Upper lobe of right lung (tissue), 1 donor: ENCODE measurements at regions not wholly inside any gene's neighbourhood (a gene's known extent, or its start where the extent isn't known, plus 50 kb on each side); places are given as distances from the start of the nearest gene placed in this dataset.
A peak's percentile ranks its signal among the peaks of the same experiment; 100 is the strongest.

Source experiments
- ATAC-seq: fragments of 200-7000 bp; cut with Tn5 transposase; one replicate; pipeline ENCODE4 v1.9.1; 2020; ENCODE audit warnings: mild to moderate bottlenecking, moderate library complexity
- DNase-seq: peaks from one replicate; pipeline ENCODE4 v3.0.0-alpha.2; 2020
- H3K27ac ChIP-seq: fragments of 200-600 bp; one replicate; pipeline ENCODE4 v1.8.0; 2022
- H3K27me3 ChIP-seq: fragments of 200-600 bp; one replicate; pipeline ENCODE4 v1.8.0; 2022; ENCODE audit warnings: mild to moderate bottlenecking
- H3K36me3 ChIP-seq: fragments of 200-600 bp; one replicate; pipeline ENCODE4 v1.8.0; 2022
- H3K4me1 ChIP-seq: fragments of 200-600 bp; one replicate; pipeline ENCODE4 v1.8.0; 2022
- H3K4me3 ChIP-seq: fragments of 200-600 bp; one replicate; pipeline ENCODE4 v1.8.0; 2022; ENCODE audit warnings: mild to moderate bottlenecking
- H3K9me3 ChIP-seq: fragments of 200-600 bp; one replicate; pipeline ENCODE4 v1.8.0; 2022
- CTCF ChIP-seq: fragments of 200-600 bp; IDR thresholded peaks from one replicate; pipeline ENCODE4 v1.8.0; 2022; ENCODE audit warnings: antibody characterized with exemption
- intact Hi-C: fragments of 100-400 bp; cut with DNase I; formaldehyde crosslinking; loops from one replicate; pipeline ENCODE4 v1.11.0; 2022
- donor health status: DM: no; HTN: yes; CAD: no; lungs with severe emphysema.

- DNase-seq = no peak
- no peak overlapping the region for H3K4me3 ChIP-seq
- TF ChIP-seq CTCF = no peak
- no peaks in the 10 kb centered on the region for H3K4me1 ChIP-seq
- no peak overlapping the region for H3K27ac ChIP-seq
- H3K9me3 ChIP-seq = no peaks in the 10 kb centered on the region
- H3K36me3 ChIP-seq = no peaks in the 10 kb centered on the region
- no peak for ATAC-seq
- H3K27me3 ChIP-seq = no peaks in the 10 kb centered on the region
- intact Hi-C loops = no loop called here
These were observed 196.3 kb upstream of the ARHGAP20 start for GRCh38 chr11:110908401-110909105.

GRCh38 chr11:110907629-110908028 lies 195.4 kb upstream of the ARHGAP20 start:
- DNase-seq = no peak

DNA sequence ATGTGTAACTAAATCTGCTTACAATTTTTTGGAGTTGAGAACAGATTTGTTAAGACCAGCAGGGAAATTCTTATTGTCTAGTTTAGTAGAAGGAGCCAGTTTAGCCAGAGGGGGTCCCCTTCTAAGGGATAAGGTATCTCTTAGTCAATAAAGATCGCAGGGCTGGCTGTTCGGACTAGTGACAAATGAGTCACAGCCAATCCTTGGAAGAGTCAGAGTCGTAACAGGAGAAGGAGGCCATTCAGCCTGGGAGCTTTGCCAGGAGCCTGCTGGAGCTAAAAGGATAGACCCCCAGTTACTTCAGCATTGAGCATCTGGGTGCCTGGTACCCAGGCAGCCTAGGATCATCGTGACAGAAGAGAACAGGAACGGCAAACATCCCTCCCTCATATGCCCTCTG lies 191.6 kb upstream of the ARHGAP20 start:
- Histone ChIP-seq H3K27me3 (no peaks in the 10 kb centered on the region), H3K27ac (no peak overlapping the region), H3K36me3 (no peaks in the 10 kb centered on the region), H3K9me3 (no peaks in the 10 kb centered on the region), H3K4me1 (no peaks in the 10 kb centered on the region), H3K4me3 (no peak overlapping the region)
- no peak for TF ChIP-seq CTCF
- ATAC-seq = no peak
- DNase-seq = no peak
- intact Hi-C loops = no loop called here

More at GRCh38 chr11:110907629-110908028, 195.4 kb upstream of the ARHGAP20 start:
- TF ChIP-seq CTCF = no peak
- Histone ChIP-seq H3K4me1 (no peaks in the 10 kb centered on the region), H3K36me3 (no peaks in the 10 kb centered on the region), H3K27ac (no peak overlapping the region), H3K9me3 (no peaks in the 10 kb centered on the region), H3K27me3 (no peaks in the 10 kb centered on the region), H3K4me3 (no peak overlapping the region)
- ATAC-seq = peak; percentile 86
- intact Hi-C loops = no loop called here

- DNase-seq (no peak), ATAC-seq (no peak)
- Histone ChIP-seq H3K27me3 (no peaks in the 10 kb centered on the region), H3K9me3 (no peaks in the 10 kb centered on the region), H3K36me3 (no peaks in the 10 kb centered on the region), H3K4me1 (no peaks in the 10 kb centered on the region), H3K4me3 (no peak overlapping the region), H3K27ac (no peak overlapping the region)
- TF ChIP-seq CTCF = no peak
- intact Hi-C loops = no loop called here
These were observed 191.1 kb upstream of the ARHGAP20 start for GRCh38 chr11:110903378-110903777.

GRCh38 chr11:110901441-110901840 lies 189.2 kb upstream of the ARHGAP20 start:
- H3K9me3 ChIP-seq = no peaks in the 10 kb centered on the region
- no peak overlapping the region for H3K4me3 ChIP-seq
- H3K27me3 ChIP-seq = no peaks in the 10 kb centered on the region
- ATAC-seq (no peak), DNase-seq (no peak)
- H3K27ac ChIP-seq = no peak overlapping the region
- H3K36me3 ChIP-seq = no peaks in the 10 kb centered on the region
- intact Hi-C loops = no loop called here
- no peaks in the 10 kb centered on the region for H3K4me1 ChIP-seq
- TF ChIP-seq CTCF = no peak

DNA sequence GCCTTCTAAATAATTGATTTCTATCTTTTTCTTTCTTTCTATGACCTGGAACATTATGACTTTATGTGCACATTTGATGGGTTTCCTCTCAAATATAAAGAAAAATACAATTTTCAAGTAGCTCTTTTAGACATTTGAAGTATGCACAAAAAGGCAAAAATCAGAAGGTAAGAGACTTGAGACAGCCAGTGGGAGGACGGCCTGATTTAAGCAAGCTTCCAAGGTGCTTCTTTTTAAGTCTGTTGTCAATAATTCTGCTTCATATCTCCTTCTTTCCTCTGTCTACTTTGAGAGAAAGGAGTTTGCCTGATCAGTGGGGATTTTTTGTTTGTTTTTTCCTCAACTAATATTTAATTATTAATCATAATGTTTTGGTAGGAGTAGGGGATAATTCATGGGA lies 188.2 kb upstream of the ARHGAP20 start:
- DNase-seq (no peak), ATAC-seq (no peak)
- H3K4me3 ChIP-seq = no peak overlapping the region
- intact Hi-C loops = no loop called here
- H3K4me1 ChIP-seq = no peaks in the 10 kb centered on the region
- H3K27me3 ChIP-seq = no peaks in the 10 kb centered on the region
- no peaks in the 10 kb centered on the region for H3K9me3 ChIP-seq
- no peak overlapping the region for H3K27ac ChIP-seq
- no peak for TF ChIP-seq CTCF
- no peaks in the 10 kb centered on the region for H3K36me3 ChIP-seq
